ENCODE measurements at regions not wholly inside any gene's neighbourhood (a gene's known extent, or its start where the extent isn't known, plus 50 kb on each side); places are given as distances from the start of the nearest gene placed in this dataset.

- no peak overlapping the region for H3K27ac Mint-ChIP-seq
- peaks cover 29% of the 10 kb centered on the region for H3K4me1 Mint-ChIP-seq
- H3K27me3 Mint-ChIP-seq (ENCODE audit: low read depth) = no peaks in the 10 kb centered on the region
- H3K9me3 Mint-ChIP-seq = no peaks in the 10 kb centered on the region
- no peak for TF ChIP-seq CTCF (IDR thresholded peaks at IDR 0.05; ENCODE audit: unreplicated experiment)
- no peak overlapping the region for H3K4me3 Mint-ChIP-seq
- no peaks in the 10 kb centered on the region for H3K36me3 Mint-ChIP-seq
- no peak for DNase-seq (ENCODE audit: low spot score in 2 of 2, unreplicated experiment in 2 of 2)
Observed at GRCh38 chr13:79831556-79831955, 350.6 kb downstream of the NDFIP2 start.

- DNase-seq (ENCODE audit: low spot score in 2 of 2, unreplicated experiment in 2 of 2) = no peak
- no peak for TF ChIP-seq CTCF (IDR thresholded peaks at IDR 0.05; ENCODE audit: unreplicated experiment)
- Mint-ChIP-seq H3K36me3 (no peaks in the 10 kb centered on the region), H3K27ac (no peak overlapping the region), H3K4me1 (peaks cover 29% of the 10 kb centered on the region), H3K9me3 (no peaks in the 10 kb centered on the region), H3K27me3 (ENCODE audit: low read depth) (no peaks in the 10 kb centered on the region), H3K4me3 (no peak overlapping the region)
Observed at GRCh38 chr13:79830945-79831344, 350.0 kb downstream of the NDFIP2 start.

GRCh38 chr13:79830426-79830825 lies 349.5 kb downstream of the NDFIP2 start:
- no peak for DNase-seq (ENCODE audit: low spot score in 2 of 2, unreplicated experiment in 2 of 2)
- no peak for TF ChIP-seq CTCF (IDR thresholded peaks at IDR 0.05; ENCODE audit: unreplicated experiment)
- Mint-ChIP-seq H3K4me3 (no peak overlapping the region), H3K27me3 (ENCODE audit: low read depth) (no peaks in the 10 kb centered on the region), H3K9me3 (no peaks in the 10 kb centered on the region), H3K4me1 (peaks cover 25% of the 10 kb centered on the region), H3K27ac (no peak overlapping the region), H3K36me3 (no peaks in the 10 kb centered on the region)

GRCh38 chr13:79829880-79830279 lies 348.9 kb downstream of the NDFIP2 start:
- Mint-ChIP-seq H3K27me3 (ENCODE audit: low read depth) (no peaks in the 10 kb centered on the region), H3K9me3 (no peaks in the 10 kb centered on the region), H3K27ac (no peak overlapping the region), H3K4me1 (peaks cover 19% of the 10 kb centered on the region), H3K36me3 (no peaks in the 10 kb centered on the region), H3K4me3 (no peak overlapping the region)
- no peak for TF ChIP-seq CTCF (IDR thresholded peaks at IDR 0.05; ENCODE audit: unreplicated experiment)
- no peak for DNase-seq (ENCODE audit: low spot score in 2 of 2, unreplicated experiment in 2 of 2)

GRCh38 chr13:79825959-79826358 lies 345.0 kb downstream of the NDFIP2 start:
- no peak for TF ChIP-seq CTCF (IDR thresholded peaks at IDR 0.05; ENCODE audit: unreplicated experiment)
- Mint-ChIP-seq H3K27ac (no peak overlapping the region), H3K4me3 (no peak overlapping the region), H3K36me3 (no peaks in the 10 kb centered on the region), H3K27me3 (ENCODE audit: low read depth) (no peaks in the 10 kb centered on the region), H3K9me3 (peaks cover 6% of the 10 kb centered on the region), H3K4me1 (peaks cover 6% of the 10 kb centered on the region)
- no peak for DNase-seq (ENCODE audit: low spot score in 2 of 2, unreplicated experiment in 2 of 2)

GRCh38 chr13:79815041-79815440 lies 334.1 kb downstream of the NDFIP2 start:
- no peaks in the 10 kb centered on the region for H3K27me3 Mint-ChIP-seq (ENCODE audit: low read depth)
- TF ChIP-seq CTCF (IDR thresholded peaks at IDR 0.05; ENCODE audit: unreplicated experiment) = no peak
- no peaks in the 10 kb centered on the region for H3K36me3 Mint-ChIP-seq
- H3K4me3 Mint-ChIP-seq = no peak overlapping the region
- no peak for DNase-seq (ENCODE audit: low spot score in 2 of 2, unreplicated experiment in 2 of 2)
- no peak overlapping the region for H3K27ac Mint-ChIP-seq
- H3K4me1 Mint-ChIP-seq = peaks cover 24% of the 10 kb centered on the region
- H3K9me3 Mint-ChIP-seq = peaks cover 3% of the 10 kb centered on the region
